Adrenal gland (tissue), 5 donors: ENCODE measurements at regions not wholly inside any gene's neighbourhood (a gene's known extent, or its start where the extent isn't known, plus 50 kb on each side); places are given as distances from the start of the nearest gene placed in this dataset.

ENCODE experiments used
- CTCF ChIP-seq, 6 experiments: fragments of 450-650 bp in 4 of 6; fragments of 200-600 bp in 2 of 6; sonication (generic) in 1 of 6; IDR thresholded peaks; 1 replicate in 5 of 6; 2 replicates in 1 of 6; pipeline versions ENCODE4 v1.5.1 to v1.8.0; 2016 to 2021; ENCODE audit warnings: antibody characterized with exemption in 6 of 6, mild to moderate bottlenecking in 2 of 6, moderate library complexity in 1 of 6
- POLR2A ChIP-seq, 2 donors: fragments of 450-650 bp; IDR thresholded peaks; one replicate each; pipeline ENCODE4 v1.6.1; 2017; ENCODE audit warnings: antibody characterized with exemption in 2 of 2, mild to moderate bottlenecking in 2 of 2, moderate library complexity in 1 of 2
- donor health status: DM: no; HTN: no; CAD: no.

GRCh38 chr5:21574961-21575360 is 1278.2 kb downstream of the CDH12 start:
- TF ChIP-seq CTCF (IDR thresholded peaks at IDR 0.05) (no peak), POLR2A (IDR thresholded peaks at IDR 0.05) (no peak)
